K562 (cell line): ENCODE measurements at regions not wholly inside any gene's neighbourhood (a gene's known extent, or its start where the extent isn't known, plus 50 kb on each side); places are given as distances from the start of the nearest gene placed in this dataset.

Experiments
- ATAC-seq: fragments of 200-7000 bp; cut with Tn5 transposase; 3 replicates; pipeline ENCODE4 v1.9.1; 2020; ENCODE audit warnings: moderate library complexity
- BruUV-seq: library from RNA; stranded (reverse); fragments of 400-500 nt; replicated peaks from 2 replicates; lab custom pipeline; 2021; lab: Mats Ljungman, UMichigan
- CTCF ChIA-PET: fragments of 300-600 bp; formaldehyde crosslinking; extraction: SDS; loops from one replicate; lab custom pipeline; 2021; ENCODE audit warnings: low intra/inter-chr PET ratio; lab: Yijun Ruan, JAX
- POLR2A ChIA-PET: fragments of 300-600, 350-650 bp; sonication (Branson Sonifier 250); formaldehyde crosslinking; extraction: SDS; loops from one replicate; lab custom pipeline; 2021; ENCODE audit warnings: antibody characterized with exemption, inconsistent platforms; lab: Yijun Ruan, JAX
- DNase-seq, 4 experiments: peaks; one replicate each; pipeline versions ENCODE4 v3.0.0 to v3.0.0-alpha.2; 2011 to 2018; ENCODE audit warnings: low spot score in 3 of 4, mixed read lengths in 3 of 4; ENCODE audit errors: extremely low read depth in 1 of 4
- FAIRE-seq: peaks from 2 replicates; lab custom pipeline; 2011; peaks lifted over from hg19 to GRCh38; lab: Jason Lieb, UNC
- H2AFZ ChIP-seq: 2 replicates; pipeline ENCODE4 v1.6.0; 2011; ENCODE audit warnings: low read depth, low read length, control low read depth, inconsistent platforms
- H3K27ac ChIP-seq: fragments of 200-600 bp; 3 replicates; pipeline ENCODE4 v1.8.0; 2011; ENCODE audit warnings: low read depth, mild to moderate bottlenecking, control low read depth, inconsistent platforms, low read length, moderate library complexity, mixed read lengths; ENCODE audit errors: extremely low read depth
- H3K27me3 ChIP-seq, 2 experiments: fragments of 300-600 bp in 1 of 2; 2 replicates in 1 of 2; 3 replicates in 1 of 2; pipeline versions ENCODE4 v1.6.0 to v1.8.0; 2011; ENCODE audit warnings: inconsistent platforms in 2 of 2, low read length in 2 of 2, mild to moderate bottlenecking in 1 of 2, mixed read lengths in 1 of 2, moderate library complexity in 1 of 2; ENCODE audit not compliant: control insufficient read depth in 2 of 2, insufficient read depth in 2 of 2
- H3K36me3 ChIP-seq: fragments of 300-600 bp; 3 replicates; pipeline ENCODE4 v1.8.0; 2011; ENCODE audit warnings: mild to moderate bottlenecking, low read length, inconsistent platforms; ENCODE audit not compliant: control insufficient read depth, insufficient read depth
- H3K4me1 ChIP-seq, 2 experiments: fragments of 200-600 bp in 1 of 2; replicated peaks in 1 of 2; 2 replicates in 1 of 2; 3 replicates in 1 of 2; pipeline versions ENCODE4 v1.5.1 to v1.8.0; 2011; ENCODE audit warnings: inconsistent platforms in 2 of 2, low read length in 2 of 2, mild to moderate bottlenecking in 1 of 2, mixed read lengths in 1 of 2, moderate library complexity in 1 of 2; ENCODE audit not compliant: control insufficient read depth in 2 of 2, insufficient read depth in 2 of 2
- H3K4me2 ChIP-seq: 2 replicates; pipeline ENCODE4 v1.6.1; 2011; ENCODE audit warnings: low read length, control low read depth, inconsistent platforms, mixed read lengths; ENCODE audit not compliant: insufficient read depth
- H3K4me3 ChIP-seq: fragments of 200-600 bp; sonication (generic), shearing (Covaris generic); 2 replicates; pipeline ENCODE4 v1.5.1; 2016; ENCODE audit warnings: control low read depth, inconsistent platforms
- H3K79me2 ChIP-seq: fragments of 200-600 bp; 3 replicates; pipeline ENCODE4 v1.8.0; 2011; ENCODE audit warnings: low read length, inconsistent platforms; ENCODE audit not compliant: control insufficient read depth, insufficient read depth
- H3K9ac ChIP-seq, 2 experiments: 2 replicates each; pipeline versions ENCODE4 v1.6.0 to v1.6.1; 2011; ENCODE audit warnings: low read depth in 2 of 2, low read length in 2 of 2, control low read depth in 1 of 2, inconsistent platforms in 1 of 2, mild to moderate bottlenecking in 1 of 2, mixed read lengths in 1 of 2; ENCODE audit not compliant: insufficient read depth in 1 of 2
- H3K9me1 ChIP-seq: one replicate; pipeline ENCODE4 v1.6.0; 2011; ENCODE audit warnings: inconsistent platforms, mild to moderate bottlenecking, low read length, moderate library complexity; ENCODE audit not compliant: control insufficient read depth, insufficient read depth
- H3K9me3 ChIP-seq: replicated peaks from 2 replicates; pipeline ENCODE4 v1.5.1; 2011; ENCODE audit warnings: low read depth, low read length, inconsistent platforms; ENCODE audit not compliant: control insufficient read depth, insufficient read depth
- H4K20me1 ChIP-seq: replicated peaks from 2 replicates; pipeline ENCODE4 v1.6.1; 2011; ENCODE audit warnings: low read length, inconsistent platforms, mixed read lengths; ENCODE audit not compliant: control insufficient read depth, insufficient read depth
- E2F5 ChIP-seq: sonication (generic); formaldehyde crosslinking; IDR thresholded peaks from 2 replicates; pipeline ENCODE4 v1.8.0; 2022; ENCODE audit warnings: mild to moderate bottlenecking, missing genetic modification reagents
- ETV5 ChIP-seq: sonication (generic); formaldehyde crosslinking; IDR thresholded peaks from 2 replicates; pipeline ENCODE4 v1.4.0; 2020; ENCODE audit warnings: low read depth, mild to moderate bottlenecking, missing genetic modification reagents
- FUS ChIP-seq: fragments of 200-400 bp; formaldehyde crosslinking; optimal IDR thresholded peaks from 2 replicates; pipeline ENCODE3; 2017; ENCODE audit warnings: low read depth, low read length
- IRF2 ChIP-seq: sonication (generic); formaldehyde crosslinking; IDR thresholded peaks from 2 replicates; pipeline ENCODE4 v1.8.1; 2022; ENCODE audit warnings: mild to moderate bottlenecking, missing genetic modification reagents
- MTA1 ChIP-seq: fragments of 450-650 bp; IDR thresholded peaks from 2 replicates; pipeline ENCODE4 v1.6.1; 2017; ENCODE audit warnings: borderline replicate concordance
- TOE1 ChIP-seq, 2 experiments: fragments of 450-650 bp in 1 of 2; sonication (generic) in 1 of 2; formaldehyde crosslinking in 1 of 2; IDR thresholded peaks; 2 replicates each; pipeline versions ENCODE4 v1.7.1 to v1.8.0; 2016 to 2022; ENCODE audit warnings: borderline replicate concordance in 2 of 2, mild to moderate bottlenecking in 2 of 2, antibody characterized with exemption in 1 of 2, inconsistent platforms in 1 of 2, low read depth in 1 of 2, missing genetic modification reagents in 1 of 2, moderate library complexity in 1 of 2
- ZNF133 ChIP-seq: fragments of 250-450 bp; sonication (Bioruptor Pico); IDR thresholded peaks from 2 replicates; pipeline ENCODE4 v1.4.0; 2020; ENCODE audit warnings: mild to moderate bottlenecking
- ZNF436 ChIP-seq: fragments of 250-450, 450-650 bp; sonication (Bioruptor Pico); formaldehyde crosslinking; IDR thresholded peaks from 2 replicates; pipeline ENCODE4 v1.7.0; 2020; ENCODE audit warnings: mild to moderate bottlenecking
- ZNF77 ChIP-seq: fragments of 250-450 bp; sonication (Bioruptor Pico); IDR thresholded peaks from 2 replicates; pipeline ENCODE4 v1.5.0; 2020
- ZSCAN29 ChIP-seq: fragments of 450-650 bp; IDR thresholded peaks from 2 replicates; pipeline ENCODE4 v1.6.1; 2017
- WGBS: fragments of 100-300 bp; shearing (Covaris generic); methylation state at CpG from one replicate; pipeline ENCODE4 v1.1.6; 2016; ENCODE audit warnings: low coverage, mixed read lengths; ENCODE audit not compliant: insufficient coverage; ENCODE audit errors: missing lambda C conversion rate; 5-methylcytosine and 5-hydroxymethylcytosine counted together
- in situ Hi-C: fragments of 300-500 bp; cut with MboI; formaldehyde crosslinking; loops from 4 replicates; pipeline ENCODE4 v1.15.0; 2018; ENCODE audit warnings: inconsistent platforms, mixed read lengths
- intact Hi-C: fragments of 100-400 bp; cut with micrococcal nuclease; formaldehyde crosslinking; loops from 2 replicates; pipeline ENCODE4 v1.14.2; 2022
- TF ChIP-seq, protein P1 (sequence below): fragments of 450-650 bp; formaldehyde crosslinking; IDR thresholded peaks from 2 replicates; pipeline ENCODE4 v1.4.0; 2020; ENCODE audit warnings: mild to moderate bottlenecking, mixed read lengths

DNA sequence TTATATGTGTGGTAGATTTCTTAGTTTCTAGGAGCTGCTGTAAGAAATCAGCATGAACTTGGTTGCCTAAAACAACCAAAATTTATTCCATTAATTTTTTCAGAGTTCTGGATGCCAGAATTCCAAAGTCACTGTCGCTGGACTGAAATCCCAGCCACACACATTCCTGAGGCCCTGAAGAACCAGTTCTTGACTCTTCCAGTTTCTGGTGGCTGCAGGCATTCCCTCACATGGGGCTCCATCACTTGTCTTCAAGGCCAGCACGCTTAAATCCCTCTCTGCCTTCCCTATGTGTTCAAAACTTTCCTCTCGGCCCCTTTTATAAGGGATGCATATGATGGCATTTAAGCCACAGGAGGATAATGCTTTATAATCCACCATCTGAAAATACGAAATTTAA, 1237.5 kb upstream of the CDH9 start:
- Histone ChIP-seq H3K27me3 (no peaks in the 10 kb centered on the region), H3K27ac (no peak overlapping the region), H3K9ac (no peak overlapping the region), H3K4me3 (no peak overlapping the region), H4K20me1 (no peaks in the 10 kb centered on the region), H3K36me3 (no peaks in the 10 kb centered on the region), H3K9me1 (no peaks in the 10 kb centered on the region), H3K9me3 (no peaks in the 10 kb centered on the region), H2AFZ (no peak overlapping the region), H3K4me2 (no peak overlapping the region), H3K79me2 (no peaks in the 10 kb centered on the region), H3K4me1 (no peaks in the 10 kb centered on the region)
- intact Hi-C loops: no loop called here
- ATAC-seq (no peak), DNase-seq (no peak), FAIRE-seq (no peak)
- BruUV-seq: no TSS peak
- TF ChIP-seq IRF2 (CRISPR knock-in tag) (no peak), TOE1 (IDR thresholded peaks at IDR 0.05; ENCODE audit: borderline replicate concordance) (no peak), TOE1 (CRISPR knock-in tag; IDR thresholded peaks at IDR 0.05; ENCODE audit: borderline replicate concordance, low read depth) (no peak), E2F5 (CRISPR knock-in tag) (no peak), MTA1 (no peak), ZNF77 (CRISPR knock-in tag) (no peak), FUS (no peak), ETV5 (CRISPR knock-in tag) (no peak), ZNF133 (CRISPR knock-in tag) (no peak), ZSCAN29 (no peak), ZNF436 (CRISPR knock-in tag) (no peak)
- TF ChIP-seq, protein P1, sequence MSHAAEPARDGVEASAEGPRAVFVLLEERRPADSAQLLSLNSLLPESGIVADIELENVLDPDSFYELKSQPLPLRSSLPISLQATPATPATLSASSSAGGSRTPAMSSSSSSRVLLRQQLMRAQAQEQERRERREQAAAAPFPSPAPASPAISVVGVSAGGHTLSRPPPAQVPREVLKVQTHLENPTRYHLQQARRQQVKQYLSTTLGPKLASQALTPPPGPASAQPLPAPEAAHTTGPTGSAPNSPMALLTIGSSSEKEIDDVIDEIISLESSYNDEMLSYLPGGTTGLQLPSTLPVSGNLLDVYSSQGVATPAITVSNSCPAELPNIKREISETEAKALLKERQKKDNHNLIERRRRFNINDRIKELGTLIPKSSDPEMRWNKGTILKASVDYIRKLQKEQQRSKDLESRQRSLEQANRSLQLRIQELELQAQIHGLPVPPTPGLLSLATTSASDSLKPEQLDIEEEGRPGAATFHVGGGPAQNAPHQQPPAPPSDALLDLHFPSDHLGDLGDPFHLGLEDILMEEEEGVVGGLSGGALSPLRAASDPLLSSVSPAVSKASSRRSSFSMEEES: no peak
- in situ Hi-C loops: no loop called here
- 0% methylated on average over 4 of the region's 4 CpGs for WGBS
- ChIA-PET POLR2A (no interaction called here), CTCF (no interaction called here)
